Gastroesophageal sphincter (tissue), 4 donors: ENCODE measurements at regions not wholly inside any gene's neighbourhood (a gene's known extent, or its start where the extent isn't known, plus 50 kb on each side); places are given as distances from the start of the nearest gene placed in this dataset.

Experiments used
- ATAC-seq: fragments of 150-250 bp; one replicate; pipeline ENCODE4 v1.9.1; 2016; ENCODE audit warnings: mild to moderate bottlenecking, moderate library complexity
- H3K27ac ChIP-seq, 4 donors: fragments of 200-600 bp; sonication (generic) in 3 of 4; 1 replicate in 3 of 4; 2 replicates in 1 of 4; pipeline ENCODE4 v1.5.1; 2016 to 2019
- H3K27me3 ChIP-seq: fragments of 200-600 bp; sonication (generic); one replicate; pipeline ENCODE4 v1.5.1; 2019
- H3K36me3 ChIP-seq, 2 donors: fragments of 200-600 bp; sonication (generic); one replicate each; pipeline ENCODE4 v1.5.1; 2019; ENCODE audit warnings: control low read depth in 1 of 2
- H3K4me1 ChIP-seq, 3 donors: fragments of 200-600 bp; sonication (generic); 1 replicate in 2 of 3; 2 replicates in 1 of 3; pipeline ENCODE4 v1.5.1; 2016 to 2019; ENCODE audit warnings: control low read depth in 2 of 3
- H3K4me3 ChIP-seq, 2 donors: fragments of 200-600 bp; sonication (generic); one replicate each; pipeline ENCODE4 v1.5.1; 2019; ENCODE audit warnings: mild to moderate bottlenecking in 1 of 2, moderate library complexity in 1 of 2
- H3K9me3 ChIP-seq, 3 donors: fragments of 200-600 bp; sonication (generic); one replicate each; pipeline ENCODE4 v1.5.1; 2017 to 2019; ENCODE audit warnings: control low read depth in 2 of 3
- CTCF ChIP-seq, 4 experiments: fragments of 200-600 bp in 2 of 4; fragments of 450-650 bp in 2 of 4; sonication (generic) in 1 of 4; IDR thresholded peaks; one replicate each; pipeline ENCODE4 v1.5.1; 2017 to 2019; ENCODE audit warnings: antibody characterized with exemption in 4 of 4, mild to moderate bottlenecking in 2 of 4, moderate library complexity in 2 of 4
- EP300 ChIP-seq: sonication (generic); formaldehyde crosslinking; IDR thresholded peaks from one replicate; pipeline ENCODE4 v1.6.1; 2017; ENCODE audit warnings: antibody characterized with exemption, mild to moderate bottlenecking
- POLR2A ChIP-seq, 2 donors: fragments of 450-650 bp; IDR thresholded peaks; one replicate each; pipeline ENCODE4 v1.6.1; 2017; ENCODE audit warnings: antibody characterized with exemption in 2 of 2, mild to moderate bottlenecking in 2 of 2, moderate library complexity in 1 of 2
- POLR2AphosphoS5 ChIP-seq: sonication (generic); formaldehyde crosslinking; IDR thresholded peaks from one replicate; pipeline ENCODE4 v1.6.1; 2017; ENCODE audit warnings: antibody characterized with exemption
- WGBS, 2 donors: methylation state at CpG; one replicate each; pipeline ENCODE4 v1.1.5; 2018; ENCODE audit warnings: low coverage in 1 of 2; 5-methylcytosine and 5-hydroxymethylcytosine counted together

- Histone ChIP-seq H3K27me3 (no peaks in the 10 kb centered on the region), H3K4me1 (no peaks in the 10 kb centered on the region), H3K27ac (no peak overlapping the region), H3K4me3 (no peak overlapping the region), H3K9me3 (peaks cover 0 to 3% (median 0%) of the 10 kb centered on the region in 3 donors), H3K36me3 (no peaks in the 10 kb centered on the region)
- no peak for ATAC-seq
- TF ChIP-seq POLR2AphosphoS5: no peak
- 83 to 88% methylated on average over 4 of the region's 4 CpGs for WGBS, 2 donors
Observed at GRCh38 chr7:34332006-34332405, 326.0 kb upstream of the NPSR1 start.

- Histone ChIP-seq H3K9me3 (peaks cover 0 to 13% (median 0%) of the 10 kb centered on the region in 3 donors), H3K4me3 (no peak overlapping the region), H3K27me3 (no peaks in the 10 kb centered on the region), H3K36me3 (no peaks in the 10 kb centered on the region), H3K27ac (no peak overlapping the region), H3K4me1 (no peaks in the 10 kb centered on the region)
- no peak for ATAC-seq
- WGBS, 2 donors: 78 to 91% methylated on average over 2 of the region's 2 CpGs
- TF ChIP-seq POLR2AphosphoS5 (no peak), EP300 (no peak), CTCF (IDR thresholded peaks at IDR 0.05) (no peak), POLR2A (IDR thresholded peaks at IDR 0.05) (no peak)
Observed at GRCh38 chr7:34333184-34333583, 324.8 kb upstream of the NPSR1 start.

GRCh38 chr7:34333925-34334324 is 324.1 kb upstream of the NPSR1 start:
- no peaks in the 10 kb centered on the region for H3K27me3 ChIP-seq
- H3K4me3 ChIP-seq: no peak overlapping the region
- ATAC-seq: no peak
- TF ChIP-seq CTCF (IDR thresholded peaks at IDR 0.05) (no peak), POLR2AphosphoS5 (no peak), POLR2A (IDR thresholded peaks at IDR 0.05) (no peak), EP300 (no peak)
- peaks cover 0 to 19% (median 0%) of the 10 kb centered on the region in 3 donors for H3K9me3 ChIP-seq
- 65 to 74% methylated on average over 4 of the region's 4 CpGs for whole genome bisulfite sequencing, 2 donors
- no peaks in the 10 kb centered on the region for H3K36me3 ChIP-seq
- H3K27ac ChIP-seq: no peak overlapping the region
- H3K4me1 ChIP-seq: no peaks in the 10 kb centered on the region

GRCh38 chr7:34337163-34337562 is 320.9 kb upstream of the NPSR1 start:
- peaks cover 0 to 19% (median 0%) of the 10 kb centered on the region in 3 donors for H3K9me3 ChIP-seq
- H3K27me3 ChIP-seq: no peaks in the 10 kb centered on the region
- TF ChIP-seq POLR2AphosphoS5: no peak
- TF ChIP-seq POLR2A (IDR thresholded peaks at IDR 0.05): no peak
- TF ChIP-seq CTCF (IDR thresholded peaks at IDR 0.05): no peak
- TF ChIP-seq EP300: no peak
- no peaks in the 10 kb centered on the region for H3K36me3 ChIP-seq
- no peak for ATAC-seq
- H3K27ac ChIP-seq: no peak overlapping the region
- H3K4me3 ChIP-seq: no peak overlapping the region
- no peaks in the 10 kb centered on the region for H3K4me1 ChIP-seq
- WGBS, 2 donors: 86% methylated on average over 1 of the region's 1 CpG

- 33 to 83% methylated on average over 2 of the region's 3 CpGs for WGBS, 2 donors
- no peaks in the 10 kb centered on the region for H3K4me1 ChIP-seq
- H3K9me3 ChIP-seq: peaks cover 0 to 19% (median 0%) of the 10 kb centered on the region in 3 donors
- H3K27me3 ChIP-seq: no peaks in the 10 kb centered on the region
- no peak overlapping the region for H3K4me3 ChIP-seq
- ATAC-seq: no peak
- no peak overlapping the region for H3K27ac ChIP-seq
- TF ChIP-seq POLR2AphosphoS5 (no peak), POLR2A (IDR thresholded peaks at IDR 0.05) (no peak), EP300 (no peak), CTCF (IDR thresholded peaks at IDR 0.05) (no peak)
- no peaks in the 10 kb centered on the region for H3K36me3 ChIP-seq
Observed at GRCh38 chr7:34338961-34339526, 319.0 kb upstream of the NPSR1 start.
